ENCODE measurements at regions not wholly inside any gene's neighbourhood (a gene's known extent, or its start where the extent isn't known, plus 50 kb on each side); places are given as distances from the start of the nearest gene placed in this dataset.

DNA sequence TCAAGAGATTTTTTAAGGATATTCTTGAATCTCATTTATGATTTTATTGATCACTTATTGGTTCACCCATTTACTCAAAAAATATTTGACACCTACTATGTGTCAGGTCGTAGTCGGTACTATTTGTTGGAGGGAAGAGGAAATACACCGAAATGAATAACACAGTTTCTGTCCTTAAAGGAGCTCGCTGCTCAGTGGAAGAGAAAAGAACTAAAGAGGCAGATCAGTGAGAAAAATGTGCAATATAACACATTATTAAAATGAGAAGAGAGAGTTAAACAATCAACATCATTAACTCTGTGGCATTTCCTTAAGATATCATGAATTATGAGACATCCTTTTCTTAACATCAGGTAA is 56.1 kb upstream of the ADAMTS9 start:
- H3K4me3 ChIP-seq (replicated peaks; ENCODE audit: insufficient read depth, low read length): no peak overlapping the region
- DNase-seq (ENCODE audit: low read depth in 1 of 2, low spot score in 1 of 2): no peak
- TF ChIP-seq POLR2AphosphoS5 (IDR thresholded peaks at IDR 0.05; ENCODE audit: low read depth) (no peak), SPI1 (IDR thresholded peaks at IDR 0.05; ENCODE audit: borderline replicate concordance, low read depth) (no peak)
- TF ChIP-seq, protein P1, sequence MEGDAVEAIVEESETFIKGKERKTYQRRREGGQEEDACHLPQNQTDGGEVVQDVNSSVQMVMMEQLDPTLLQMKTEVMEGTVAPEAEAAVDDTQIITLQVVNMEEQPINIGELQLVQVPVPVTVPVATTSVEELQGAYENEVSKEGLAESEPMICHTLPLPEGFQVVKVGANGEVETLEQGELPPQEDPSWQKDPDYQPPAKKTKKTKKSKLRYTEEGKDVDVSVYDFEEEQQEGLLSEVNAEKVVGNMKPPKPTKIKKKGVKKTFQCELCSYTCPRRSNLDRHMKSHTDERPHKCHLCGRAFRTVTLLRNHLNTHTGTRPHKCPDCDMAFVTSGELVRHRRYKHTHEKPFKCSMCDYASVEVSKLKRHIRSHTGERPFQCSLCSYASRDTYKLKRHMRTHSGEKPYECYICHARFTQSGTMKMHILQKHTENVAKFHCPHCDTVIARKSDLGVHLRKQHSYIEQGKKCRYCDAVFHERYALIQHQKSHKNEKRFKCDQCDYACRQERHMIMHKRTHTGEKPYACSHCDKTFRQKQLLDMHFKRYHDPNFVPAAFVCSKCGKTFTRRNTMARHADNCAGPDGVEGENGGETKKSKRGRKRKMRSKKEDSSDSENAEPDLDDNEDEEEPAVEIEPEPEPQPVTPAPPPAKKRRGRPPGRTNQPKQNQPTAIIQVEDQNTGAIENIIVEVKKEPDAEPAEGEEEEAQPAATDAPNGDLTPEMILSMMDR (IDR thresholded peaks at IDR 0.05; ENCODE audit: insufficient read depth, low read length): no peak
- H3K27me3 ChIP-seq (ENCODE audit: insufficient read depth, poor library complexity, severe bottlenecking): no peaks in the 10 kb centered on the region
- H3K27ac ChIP-seq (replicated peaks): no peak overlapping the region

DNA sequence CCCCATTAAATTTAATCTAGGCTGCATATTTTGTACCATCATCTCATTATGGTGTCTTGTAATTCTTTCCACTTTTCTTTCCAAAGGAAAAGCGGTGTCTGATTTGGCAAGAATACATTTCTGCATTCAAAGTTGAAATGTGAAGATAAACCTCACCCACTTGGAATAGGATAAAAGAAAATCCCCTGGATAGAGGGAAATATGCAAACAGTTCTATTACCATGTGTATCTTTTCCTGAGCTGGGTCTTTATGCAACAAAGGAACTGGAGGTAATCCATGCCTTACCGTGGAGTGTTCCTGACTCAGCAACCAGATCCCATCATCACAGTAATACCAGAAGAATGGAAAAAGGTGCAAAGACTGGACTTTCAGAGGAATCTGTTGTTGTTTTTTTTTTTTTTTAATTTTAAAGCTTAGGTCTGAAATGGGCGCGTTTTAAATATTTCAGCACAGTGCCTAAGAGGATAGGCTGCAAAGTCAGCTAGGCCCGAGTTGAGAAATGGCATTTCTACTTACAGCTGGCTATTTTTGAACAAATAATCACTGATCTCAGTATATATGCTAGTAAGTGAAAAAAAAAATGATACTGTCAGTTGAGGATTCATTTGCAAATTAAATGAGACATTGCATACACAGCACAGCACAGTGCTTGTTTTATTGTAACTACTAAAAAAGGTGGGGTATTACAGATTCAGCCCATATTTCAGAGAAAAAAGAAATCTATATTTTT is 55.5 kb upstream of the ADAMTS9 start:
- TF ChIP-seq, protein P2, sequence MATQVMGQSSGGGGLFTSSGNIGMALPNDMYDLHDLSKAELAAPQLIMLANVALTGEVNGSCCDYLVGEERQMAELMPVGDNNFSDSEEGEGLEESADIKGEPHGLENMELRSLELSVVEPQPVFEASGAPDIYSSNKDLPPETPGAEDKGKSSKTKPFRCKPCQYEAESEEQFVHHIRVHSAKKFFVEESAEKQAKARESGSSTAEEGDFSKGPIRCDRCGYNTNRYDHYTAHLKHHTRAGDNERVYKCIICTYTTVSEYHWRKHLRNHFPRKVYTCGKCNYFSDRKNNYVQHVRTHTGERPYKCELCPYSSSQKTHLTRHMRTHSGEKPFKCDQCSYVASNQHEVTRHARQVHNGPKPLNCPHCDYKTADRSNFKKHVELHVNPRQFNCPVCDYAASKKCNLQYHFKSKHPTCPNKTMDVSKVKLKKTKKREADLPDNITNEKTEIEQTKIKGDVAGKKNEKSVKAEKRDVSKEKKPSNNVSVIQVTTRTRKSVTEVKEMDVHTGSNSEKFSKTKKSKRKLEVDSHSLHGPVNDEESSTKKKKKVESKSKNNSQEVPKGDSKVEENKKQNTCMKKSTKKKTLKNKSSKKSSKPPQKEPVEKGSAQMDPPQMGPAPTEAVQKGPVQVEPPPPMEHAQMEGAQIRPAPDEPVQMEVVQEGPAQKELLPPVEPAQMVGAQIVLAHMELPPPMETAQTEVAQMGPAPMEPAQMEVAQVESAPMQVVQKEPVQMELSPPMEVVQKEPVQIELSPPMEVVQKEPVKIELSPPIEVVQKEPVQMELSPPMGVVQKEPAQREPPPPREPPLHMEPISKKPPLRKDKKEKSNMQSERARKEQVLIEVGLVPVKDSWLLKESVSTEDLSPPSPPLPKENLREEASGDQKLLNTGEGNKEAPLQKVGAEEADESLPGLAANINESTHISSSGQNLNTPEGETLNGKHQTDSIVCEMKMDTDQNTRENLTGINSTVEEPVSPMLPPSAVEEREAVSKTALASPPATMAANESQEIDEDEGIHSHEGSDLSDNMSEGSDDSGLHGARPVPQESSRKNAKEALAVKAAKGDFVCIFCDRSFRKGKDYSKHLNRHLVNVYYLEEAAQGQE (IDR thresholded peaks at IDR 0.05; ENCODE audit: insufficient replicate concordance, low read depth): no peak
- TF ChIP-seq SPI1 (IDR thresholded peaks at IDR 0.05; ENCODE audit: borderline replicate concordance, low read depth) (no peak), GABPA (IDR thresholded peaks at IDR 0.05; ENCODE audit: low read depth) (no peak), POLR2AphosphoS5 (IDR thresholded peaks at IDR 0.05; ENCODE audit: low read depth) (no peak)
- TF ChIP-seq, protein P1 (IDR thresholded peaks at IDR 0.05; ENCODE audit: insufficient read depth, low read length): no peak
- no peak overlapping the region for H3K27ac ChIP-seq (replicated peaks)
- DNase-seq (ENCODE audit: low read depth in 1 of 2, low spot score in 1 of 2): no peak
- H3K27me3 ChIP-seq (ENCODE audit: insufficient read depth, poor library complexity, severe bottlenecking): no peaks in the 10 kb centered on the region
- H3K4me3 ChIP-seq (replicated peaks; ENCODE audit: insufficient read depth, low read length): no peak overlapping the region

DNA sequence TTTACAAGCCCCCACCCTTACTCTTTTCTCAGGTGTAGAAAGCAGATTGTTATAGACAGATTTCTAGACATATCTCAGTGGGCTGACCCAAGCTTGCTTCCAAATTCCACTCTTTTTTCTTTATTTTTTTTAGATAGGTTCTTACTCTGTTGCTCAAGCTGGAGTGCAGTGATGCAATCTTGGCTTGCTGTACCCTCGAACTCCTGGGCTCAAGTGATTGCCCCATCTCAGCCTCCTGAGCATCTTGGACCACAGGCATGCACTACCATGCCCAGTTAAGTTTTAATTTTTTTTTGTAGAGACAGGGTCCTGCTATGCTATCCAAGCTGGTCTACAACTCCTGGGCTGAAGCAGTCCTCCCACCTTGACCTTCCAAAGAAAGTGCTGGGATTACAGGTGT is 53.5 kb upstream of the ADAMTS9 start:
- Histone ChIP-seq H3K27ac (replicated peaks) (no peak overlapping the region), H3K27me3 (ENCODE audit: insufficient read depth, poor library complexity, severe bottlenecking) (no peaks in the 10 kb centered on the region), H3K4me3 (replicated peaks; ENCODE audit: insufficient read depth, low read length) (no peak overlapping the region)
- TF ChIP-seq, protein P2 (IDR thresholded peaks at IDR 0.05; ENCODE audit: insufficient replicate concordance, low read depth): no peak
- no peak for TF ChIP-seq SPI1 (IDR thresholded peaks at IDR 0.05; ENCODE audit: borderline replicate concordance, low read depth)
- no peak for TF ChIP-seq POLR2AphosphoS5 (IDR thresholded peaks at IDR 0.05; ENCODE audit: low read depth)
- TF ChIP-seq, protein P1 (IDR thresholded peaks at IDR 0.05; ENCODE audit: insufficient read depth, low read length): no peak
- no peak for TF ChIP-seq GABPA (IDR thresholded peaks at IDR 0.05; ENCODE audit: low read depth)
- DNase-seq (ENCODE audit: low read depth in 1 of 2, low spot score in 1 of 2): no peak

Data from HL-60 (cell line).